KBM-7 (cell line): ENCODE measurements at regions not wholly inside any gene's neighbourhood (a gene's known extent, or its start where the extent isn't known, plus 50 kb on each side); places are given as distances from the start of the nearest gene placed in this dataset.
"Not testable (repeated sequence)": the region's sequence is repeated elsewhere in the genome, so short reads cannot be mapped to it uniquely, and the experiment has no call there.

Experiments
- DNase-seq: peaks from one replicate; pipeline ENCODE4 v3.0.0-alpha.2; 2015
- in situ Hi-C: fragments of 300-500 bp; cut with MboI; formaldehyde crosslinking; loops from 2 replicates; pipeline ENCODE4 v1.14.3; 2020; ENCODE audit warnings: low sequenced_read_pairs, low pct_unique_long_range_greater_than_20kb, mixed read lengths

DNA sequence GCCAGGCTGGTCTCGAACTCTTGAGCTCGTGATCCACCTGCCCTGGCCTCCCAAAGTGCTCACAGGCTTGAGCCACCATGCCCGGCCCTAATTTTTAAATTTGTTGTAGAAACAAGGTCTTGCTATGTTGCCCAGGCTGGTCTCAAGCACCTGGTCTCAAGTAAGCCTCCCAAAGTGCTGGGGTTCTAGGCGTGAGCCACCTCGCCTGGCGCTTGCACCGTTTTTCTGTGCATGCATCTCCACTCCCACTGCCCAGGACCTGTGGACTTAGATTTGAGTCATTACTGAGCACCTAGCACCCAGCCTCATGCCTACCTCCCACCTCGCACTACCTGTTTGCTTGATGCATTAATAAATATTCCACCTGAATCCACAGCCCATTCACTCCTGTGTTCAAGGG lies 1359.1 kb downstream of the CDH12 start:
- DNase-seq, in situ Hi-C loops: not testable (repeated sequence)

DNA sequence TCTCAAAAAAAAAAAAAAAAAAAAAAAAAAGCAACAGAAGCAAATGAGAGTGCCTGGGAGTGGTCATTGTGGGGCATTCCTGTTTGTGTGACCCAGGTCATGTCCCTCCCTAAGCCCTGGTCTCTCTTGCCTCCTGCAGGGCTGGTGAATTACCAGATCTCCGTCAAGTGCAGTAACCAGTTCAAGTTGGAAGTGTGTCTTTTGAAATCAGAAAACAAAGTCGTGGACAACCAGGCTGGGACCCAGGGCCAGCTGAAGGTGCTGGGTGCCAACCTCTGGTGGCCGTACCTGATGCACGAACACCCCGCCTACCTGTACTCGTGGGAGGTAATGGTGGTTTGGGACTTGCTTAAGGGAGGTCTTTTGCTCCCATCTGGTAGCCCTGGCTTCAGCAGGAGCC lies 1362.0 kb downstream of the CDH12 start:
- DNase-seq, in situ Hi-C loops: not testable (repeated sequence)

DNA sequence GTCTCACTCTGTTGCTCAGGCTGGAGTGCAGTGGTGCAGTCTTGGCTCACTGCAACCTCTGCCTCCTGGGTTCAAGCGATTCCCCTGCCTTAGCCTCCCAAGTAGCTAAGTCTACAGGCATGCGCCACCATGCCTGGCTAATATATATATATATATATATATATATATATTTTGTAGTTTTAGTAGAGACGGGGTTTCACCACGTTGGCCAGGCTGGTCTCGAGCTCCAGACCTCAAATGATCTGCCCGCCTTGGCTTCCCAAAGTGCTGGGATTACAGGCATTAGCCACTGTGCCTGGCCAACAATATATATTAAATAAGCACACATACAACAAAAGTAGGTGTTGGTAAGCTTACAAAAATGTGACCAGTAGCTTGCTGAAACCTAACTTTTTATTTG lies 1364.3 kb downstream of the CDH12 start:
- DNase-seq, in situ Hi-C loops: not testable (repeated sequence)

DNA sequence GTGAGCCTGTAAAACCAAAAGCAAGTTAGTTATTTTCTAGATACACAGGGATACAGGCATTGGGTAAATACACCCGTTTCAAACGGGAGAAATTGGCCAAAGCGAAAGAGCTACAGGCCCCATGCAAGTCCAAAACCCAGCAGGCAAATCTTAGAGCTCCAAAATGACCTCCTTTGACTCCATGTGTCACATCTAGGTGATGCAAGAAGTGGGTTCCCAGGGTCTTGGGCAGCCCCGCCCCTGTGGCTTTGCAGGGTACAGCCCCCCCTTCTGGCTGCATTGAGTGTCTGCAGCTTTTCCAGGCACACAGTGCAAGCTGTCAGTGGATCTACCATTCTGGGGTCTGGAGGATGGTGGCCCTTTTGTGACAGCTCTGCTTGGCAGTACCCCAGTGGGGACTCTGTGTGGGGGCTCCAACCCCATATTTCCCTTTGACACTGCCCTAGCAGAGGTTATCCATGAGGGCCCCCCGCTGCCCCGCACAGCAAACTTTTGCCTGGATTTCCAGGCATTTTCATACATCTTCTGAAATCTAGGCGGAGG lies 1367.6 kb downstream of the CDH12 start:
- in situ Hi-C loops, DNase-seq: not testable (repeated sequence)

DNA sequence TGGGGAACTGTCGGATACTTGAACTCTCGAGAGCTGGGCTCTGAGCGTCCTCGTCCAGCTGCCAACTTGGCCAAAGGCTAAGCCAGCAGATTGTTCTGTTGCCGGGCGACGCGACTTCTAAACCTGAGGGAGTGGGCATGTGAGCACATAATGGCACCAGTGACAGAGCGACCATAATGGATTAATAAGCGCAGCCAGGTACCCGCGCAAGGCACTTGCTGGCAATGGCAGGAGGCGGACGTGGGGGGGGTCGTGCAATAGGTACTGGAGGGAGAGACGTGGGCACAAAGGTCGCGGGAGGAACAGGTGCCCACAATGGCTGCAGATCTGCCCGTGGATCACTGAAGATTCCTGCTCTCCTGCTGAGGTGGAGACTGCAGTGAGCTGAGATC lies 1368.7 kb downstream of the CDH12 start:
- in situ Hi-C loops, DNase-seq: not testable (repeated sequence)

DNA sequence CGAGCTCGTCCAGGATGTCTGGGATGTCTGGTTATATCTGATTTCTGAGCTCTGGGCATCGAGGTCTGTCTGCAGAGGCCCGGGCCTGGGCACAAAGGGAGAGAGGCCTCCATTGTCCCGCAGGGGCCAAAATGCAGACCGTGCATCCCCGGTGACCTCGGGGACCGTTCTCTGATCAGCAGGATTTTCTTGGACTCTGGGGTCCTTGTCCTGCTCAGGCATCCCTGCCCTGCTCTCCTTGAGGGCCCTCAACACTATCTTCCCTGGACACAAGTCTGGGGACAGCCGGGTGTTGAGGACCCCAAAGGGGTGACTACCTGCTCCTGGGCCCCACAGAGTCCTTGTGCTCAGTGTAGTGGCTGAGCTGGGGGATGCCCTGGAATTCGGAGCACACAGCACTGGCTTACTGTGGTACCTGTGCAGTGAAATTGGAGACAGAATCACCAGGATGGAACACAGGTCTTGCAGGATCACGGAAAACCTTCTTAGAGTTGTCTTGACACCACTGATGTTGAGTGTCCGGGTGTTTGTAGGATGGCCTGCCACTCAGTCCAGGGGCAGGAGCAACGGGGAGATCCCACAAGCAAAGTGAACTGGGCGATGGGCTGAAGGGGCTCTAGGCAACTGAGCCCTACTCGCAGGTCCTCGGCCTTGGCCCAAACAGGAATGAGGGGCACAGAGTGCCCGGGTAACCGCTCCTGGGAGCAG lies 1369.2 kb downstream of the CDH12 start:
- in situ Hi-C loops, DNase-seq: not testable (repeated sequence)

DNA sequence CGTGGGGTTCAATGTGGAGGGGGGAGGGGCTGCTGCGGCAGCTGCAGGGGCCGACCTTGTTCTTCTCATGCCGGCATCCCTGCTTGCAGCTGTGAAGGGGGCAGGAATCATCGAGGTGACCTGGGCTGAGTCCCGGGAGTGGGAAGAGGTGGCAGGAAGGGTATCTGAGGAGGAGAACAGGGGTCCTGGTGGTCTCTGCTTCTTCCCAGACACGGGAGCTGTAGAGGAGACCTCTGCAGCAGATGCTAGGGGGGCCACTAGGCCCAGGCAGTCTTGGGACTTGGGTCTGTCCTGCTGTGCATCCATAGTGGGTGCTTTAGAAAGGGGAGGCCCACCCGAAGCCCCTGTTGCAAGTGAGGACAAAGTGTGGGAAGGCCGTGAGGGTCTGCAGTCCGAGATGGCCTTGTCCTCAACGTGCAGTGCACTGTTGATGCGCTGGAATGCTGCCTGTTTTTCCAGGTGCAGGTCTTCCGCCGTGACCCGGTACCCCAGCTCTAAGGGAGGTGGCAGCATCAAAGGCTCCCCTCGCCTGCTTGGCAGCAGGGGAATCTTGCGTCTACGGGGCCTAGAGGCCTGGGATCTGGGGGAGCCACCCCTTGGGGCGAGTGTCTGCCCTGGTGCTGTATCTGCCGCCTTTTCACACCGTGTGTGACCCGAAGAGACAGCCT lies 1370.0 kb downstream of the CDH12 start:
- in situ Hi-C loops, DNase-seq: not testable (repeated sequence)

DNA sequence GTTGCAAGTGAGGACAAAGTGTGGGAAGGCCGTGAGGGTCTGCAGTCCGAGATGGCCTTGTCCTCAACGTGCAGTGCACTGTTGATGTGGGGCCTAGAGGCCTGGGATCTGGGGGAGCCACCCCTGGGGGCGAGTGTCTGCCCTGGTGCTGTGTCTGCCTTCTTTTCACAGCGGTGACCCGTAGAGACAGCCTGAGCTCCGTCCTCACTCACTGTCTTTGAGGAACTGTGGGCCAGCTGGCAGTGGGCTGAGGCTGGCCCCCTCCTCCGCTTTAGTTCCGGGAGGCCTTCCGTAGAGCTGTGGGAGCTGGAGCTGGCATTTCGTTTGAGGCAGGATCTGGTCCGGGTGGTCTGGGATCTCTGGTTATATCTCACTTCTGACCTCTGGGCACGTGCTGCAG lies 1370.6 kb downstream of the CDH12 start:
- DNase-seq, in situ Hi-C loops: not testable (repeated sequence)

DNA sequence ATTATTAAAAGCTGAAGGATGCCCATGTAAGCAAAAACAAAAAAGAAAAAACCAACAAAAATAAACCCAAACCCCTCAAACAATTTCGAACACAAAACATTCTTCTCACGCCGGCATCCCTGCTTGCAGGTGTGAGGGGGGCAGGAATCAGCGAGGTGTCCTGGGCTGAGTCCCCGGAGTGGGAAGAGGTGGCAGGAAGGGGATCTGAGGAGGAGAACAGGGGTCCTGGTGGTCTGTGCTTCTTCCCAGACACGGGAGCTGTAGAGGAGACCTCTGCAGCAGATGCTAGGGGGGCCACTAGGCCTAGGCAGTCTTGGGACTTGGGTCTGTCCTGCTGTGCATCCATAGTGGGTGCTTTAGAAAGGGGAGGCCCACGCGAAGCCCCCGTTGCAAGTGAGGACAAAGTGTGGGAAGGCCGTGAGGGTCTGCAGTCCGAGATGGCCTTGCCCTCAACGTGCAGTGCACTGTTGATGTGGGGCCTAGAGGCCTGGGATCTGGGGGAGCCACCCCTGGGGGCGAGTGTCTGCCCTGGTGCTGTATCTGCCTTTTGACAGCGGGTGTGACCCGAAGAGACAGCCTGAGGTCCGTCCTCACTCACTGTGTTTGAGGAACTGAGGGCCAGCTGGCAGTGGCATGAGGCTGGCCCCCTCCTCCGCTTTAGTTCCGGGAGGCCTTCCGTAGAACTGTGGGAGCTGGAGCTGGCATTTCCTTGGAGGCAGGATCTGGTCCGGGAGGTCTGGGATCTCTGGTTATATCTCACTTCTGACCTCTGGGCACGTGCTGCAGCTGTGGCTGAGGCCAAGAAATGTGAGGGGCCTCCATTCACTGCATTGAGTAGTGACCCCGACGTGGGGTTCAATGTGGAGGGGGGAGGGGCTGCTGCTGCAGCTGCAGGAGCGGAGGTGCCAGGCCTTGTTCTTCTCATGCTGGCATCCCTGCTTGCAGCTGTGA lies 1371.5 kb downstream of the CDH12 start:
- DNase-seq, in situ Hi-C loops: not testable (repeated sequence)

DNA sequence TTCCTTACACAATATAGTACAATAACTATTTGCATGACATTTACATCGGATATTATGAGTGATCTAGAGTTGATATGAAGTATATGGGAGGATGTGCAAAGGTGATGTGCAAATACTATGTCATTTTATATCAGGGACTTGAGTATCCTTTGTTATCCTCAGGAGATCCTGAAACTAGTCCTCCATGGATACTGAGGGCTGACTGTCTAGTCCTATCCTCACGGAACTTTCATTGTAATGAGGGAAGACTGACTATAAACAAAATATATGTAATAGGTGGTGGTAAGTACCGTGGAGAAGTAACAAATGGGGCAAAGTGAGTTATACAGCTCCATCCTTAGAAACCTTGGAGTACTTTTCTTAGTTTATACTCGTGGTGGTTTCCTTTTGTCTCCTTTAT lies 1373.1 kb downstream of the CDH12 start:
- DNase-seq, in situ Hi-C loops: not testable (repeated sequence)

DNA sequence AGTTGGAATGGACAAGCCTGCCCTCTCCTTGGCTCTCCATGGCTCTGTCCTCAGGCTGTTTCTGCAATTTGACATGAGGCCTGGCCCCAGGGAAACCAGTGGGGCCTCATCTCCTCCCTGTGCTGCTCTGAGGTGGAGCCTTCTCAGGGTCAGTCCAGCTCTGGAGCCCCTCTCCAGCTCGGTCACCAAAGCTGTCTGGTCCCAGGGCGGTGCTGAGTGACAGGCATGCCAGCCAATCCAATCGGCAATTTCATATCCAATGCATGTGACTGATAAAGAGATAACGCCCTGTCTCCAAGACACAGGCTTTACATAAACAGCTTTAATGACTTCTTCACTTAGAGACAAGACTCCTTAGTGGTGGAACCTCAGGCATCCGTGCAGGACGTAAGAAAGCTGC lies 1379.2 kb downstream of the CDH12 start:
- in situ Hi-C loops, DNase-seq: not testable (repeated sequence)

DNA sequence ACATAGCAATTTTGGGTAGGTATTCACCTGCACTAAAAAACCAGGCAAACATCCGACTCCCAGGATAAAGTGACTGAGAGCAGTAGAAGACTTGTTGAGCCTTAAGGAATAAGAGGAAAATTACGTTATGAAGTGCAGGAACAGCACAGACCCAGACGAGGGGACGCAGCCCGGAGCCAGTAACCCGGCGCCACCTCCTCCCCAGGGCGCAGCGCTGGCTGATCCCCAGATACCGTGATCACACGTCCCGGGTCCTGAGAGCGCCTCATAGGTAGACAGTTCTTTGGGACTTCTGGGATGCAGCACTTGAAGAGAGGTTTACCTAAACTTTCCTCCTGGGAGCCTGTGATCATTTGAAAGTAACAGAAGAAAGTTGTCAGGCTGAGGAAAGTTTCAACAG lies 1379.7 kb downstream of the CDH12 start:
- in situ Hi-C loops, DNase-seq: not testable (repeated sequence)

DNA sequence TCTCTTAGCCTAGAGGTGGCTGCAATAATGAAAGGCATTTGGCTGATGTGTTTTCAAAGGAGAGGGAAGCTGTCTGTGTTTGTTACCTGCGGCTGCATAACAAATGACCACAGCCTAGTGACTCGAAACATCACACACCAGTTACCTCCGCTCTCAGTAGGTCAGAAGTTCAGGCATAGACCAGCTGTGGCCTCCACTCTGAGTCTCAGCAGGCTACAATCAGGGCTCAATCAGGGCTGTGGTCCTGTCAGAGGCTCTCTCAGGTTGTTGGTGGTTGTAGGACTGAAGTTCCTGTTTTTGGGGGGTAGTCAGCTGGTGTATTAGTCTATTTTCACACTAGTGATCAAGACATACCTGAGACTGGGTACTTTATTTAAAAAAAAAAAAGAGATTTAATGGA lies 1381.5 kb downstream of the CDH12 start:
- DNase-seq, in situ Hi-C loops: not testable (repeated sequence)

DNA sequence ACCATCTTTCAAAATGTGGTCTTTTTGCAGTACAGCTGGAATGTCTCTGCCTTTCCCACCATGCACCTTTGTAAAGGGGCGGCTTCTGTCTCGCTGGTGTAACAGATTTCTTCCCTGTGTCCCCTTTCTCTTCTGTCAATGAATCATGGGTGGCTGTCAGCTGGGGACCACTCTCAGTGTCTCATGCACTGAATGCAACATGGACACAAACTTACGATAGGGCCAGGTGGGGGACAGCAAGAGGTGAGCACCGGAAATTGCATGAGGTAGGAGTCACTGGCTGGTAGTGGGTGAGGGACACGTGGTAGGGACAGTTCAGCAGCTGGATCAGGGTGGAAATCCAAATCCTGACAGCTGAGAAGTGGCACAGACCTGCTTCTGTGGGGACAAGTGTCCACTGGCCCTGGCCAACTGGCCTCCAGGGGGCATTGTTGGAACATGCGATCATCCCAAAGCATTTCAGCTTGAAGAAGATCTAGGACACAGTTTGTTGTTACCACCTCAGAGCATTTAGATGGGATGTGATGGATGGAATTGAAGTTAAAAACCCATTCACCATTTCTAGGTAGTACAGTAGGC lies 1383.5 kb downstream of the CDH12 start:
- DNase-seq, in situ Hi-C loops: not testable (repeated sequence)

DNA sequence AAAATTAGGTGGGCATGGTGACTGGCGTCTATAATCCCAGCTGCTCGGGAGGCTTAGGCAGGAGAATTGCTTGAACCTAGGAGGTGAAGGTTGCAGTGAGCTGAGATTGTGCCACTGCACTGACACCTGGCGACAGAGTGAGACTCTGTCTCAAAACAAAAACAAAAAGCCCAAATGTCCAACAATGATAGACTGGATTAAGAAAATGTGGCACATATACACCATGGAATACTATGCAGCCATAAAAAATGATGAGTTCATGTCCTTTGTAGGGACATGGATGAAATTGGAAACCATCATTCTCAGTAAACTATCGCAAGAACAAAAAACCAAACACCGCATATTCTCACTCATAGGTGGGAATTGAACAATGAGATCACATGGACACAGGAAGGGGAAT lies 1385.6 kb downstream of the CDH12 start:
- DNase-seq, in situ Hi-C loops: not testable (repeated sequence)

DNA sequence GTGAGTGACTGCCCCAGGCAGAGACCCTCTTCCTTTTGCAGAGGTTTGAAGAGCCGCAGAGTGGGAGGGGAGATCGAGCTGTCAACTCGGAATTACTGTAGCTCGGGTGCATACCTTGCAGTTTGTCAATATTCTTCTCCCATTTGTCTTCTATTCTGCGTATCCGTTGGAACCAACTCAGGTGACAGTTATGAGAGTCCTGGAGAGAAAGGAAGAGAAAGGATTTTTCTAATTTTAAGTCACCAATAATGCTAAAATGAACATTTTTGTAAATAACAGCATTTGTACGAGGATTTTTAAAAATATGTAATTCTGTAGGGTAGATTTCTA lies 1393.4 kb downstream of the CDH12 start:
- DNase-seq, in situ Hi-C loops: not testable (repeated sequence)

DNA sequence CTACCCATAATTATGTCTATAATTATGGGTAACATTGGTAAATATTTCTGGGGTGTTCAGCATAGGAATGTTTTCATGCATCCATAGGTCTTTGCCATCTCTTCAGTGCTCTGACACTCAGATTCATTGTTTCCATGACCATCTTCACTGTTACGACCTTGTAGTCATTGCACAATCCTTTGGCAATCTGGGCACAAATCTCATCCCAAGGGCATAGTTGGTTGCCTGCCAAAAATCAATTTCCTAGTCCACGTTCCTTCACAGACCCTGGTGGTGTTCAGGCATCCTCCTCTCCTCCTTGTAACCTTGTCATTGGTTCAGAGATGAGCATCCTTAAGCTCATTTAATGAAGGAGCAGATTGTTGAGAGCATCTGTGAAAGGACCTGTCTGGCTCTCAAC lies 1400.7 kb downstream of the CDH12 start:
- in situ Hi-C loops: no loop called here
- DNase-seq: no peak

DNA sequence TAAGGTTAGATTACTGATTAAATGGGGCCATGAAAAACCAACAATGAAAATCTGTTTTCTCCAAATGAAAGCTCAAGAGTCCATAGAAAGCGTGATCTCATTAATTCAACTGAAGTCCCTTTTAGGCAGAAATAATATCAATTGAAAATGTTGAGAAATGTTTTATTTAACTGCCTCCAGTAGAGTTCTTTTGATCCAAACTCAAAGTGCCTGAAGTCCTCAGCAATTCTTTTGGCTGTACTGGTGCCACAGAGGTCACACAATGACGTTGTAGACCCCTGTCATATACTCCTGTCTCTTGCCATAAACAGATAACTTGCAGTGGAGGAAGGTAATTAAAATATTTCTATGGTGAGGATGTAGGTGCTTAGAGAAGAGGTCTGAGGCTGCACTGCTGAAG lies 1420.5 kb downstream of the CDH12 start:
- no peak for DNase-seq
- in situ Hi-C loops: no loop called here

DNA sequence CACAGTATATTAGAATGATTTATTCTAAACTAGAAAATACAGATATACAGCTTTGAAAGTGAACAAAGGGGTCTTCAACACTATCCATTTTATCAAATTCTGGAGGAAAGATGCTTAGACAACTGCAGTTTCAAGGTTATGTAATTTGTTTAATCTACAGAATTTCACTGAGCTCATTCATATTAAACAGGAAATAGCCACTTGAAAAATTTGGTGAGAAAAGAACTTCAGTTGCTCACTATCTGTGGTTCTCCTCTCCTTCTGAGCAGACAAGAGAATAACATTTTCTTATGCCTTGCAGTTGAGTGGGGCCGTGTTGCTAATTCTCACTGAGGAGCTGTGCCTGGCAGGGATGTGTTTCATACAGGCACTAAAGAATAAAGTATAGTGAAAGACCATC lies 1428.2 kb downstream of the CDH12 start:
- in situ Hi-C loops: no loop called here

More for the DNA sequence above, 1428.2 kb downstream of the CDH12 start:
- no peak for DNase-seq
